ENCODE measurements at regions not wholly inside any gene's neighbourhood (a gene's known extent, or its start where the extent isn't known, plus 50 kb on each side); places are given as distances from the start of the nearest gene placed in this dataset.

DNA sequence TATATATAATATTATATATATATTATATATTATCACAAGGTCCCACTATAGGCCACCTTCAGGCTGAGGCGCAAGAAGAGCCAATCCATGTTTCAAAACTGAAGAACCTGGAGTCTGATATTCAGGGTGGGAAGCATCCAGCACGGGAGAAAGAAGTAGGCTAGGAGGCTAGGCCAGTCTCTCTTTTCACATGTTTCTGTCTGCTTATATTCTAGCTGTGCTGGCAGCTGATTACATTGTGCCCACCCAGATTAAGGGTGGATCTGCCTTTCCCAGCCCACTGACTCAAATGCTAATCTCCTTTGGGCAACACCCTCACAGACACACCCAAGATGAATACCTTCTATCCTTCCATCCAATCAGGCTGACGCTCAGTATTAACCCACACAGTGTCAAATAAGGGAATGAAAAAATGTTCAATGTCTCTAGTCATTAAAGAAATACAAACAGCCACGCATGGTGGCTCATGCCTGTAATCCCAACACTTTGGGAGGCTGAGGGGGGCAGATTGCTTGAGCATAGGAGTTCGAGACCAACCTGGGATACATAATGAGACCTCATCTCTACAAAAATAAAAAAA, 135.4 kb upstream of the PCBD1 start:
- no peak for DNase-seq (ENCODE audit: low read depth in 2 of 2)

DNA sequence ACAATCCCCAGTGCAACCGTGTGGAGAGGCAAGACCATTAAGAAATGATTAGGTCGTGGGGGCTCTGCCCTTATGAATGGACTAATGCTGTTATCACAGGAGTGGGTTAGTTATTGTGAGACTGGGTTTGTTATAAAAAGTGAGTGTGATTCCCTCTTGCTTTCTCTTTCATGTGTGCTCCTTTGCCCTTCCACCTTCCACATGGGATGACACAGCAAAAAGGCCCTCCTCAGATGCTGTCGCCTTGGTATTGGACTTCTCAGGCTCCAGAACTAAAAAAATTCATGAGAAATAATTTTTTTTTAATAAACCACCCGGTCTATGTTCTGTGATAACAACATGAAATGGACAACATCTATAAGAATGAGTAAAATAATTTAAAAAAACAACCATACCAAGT, 136.1 kb upstream of the PCBD1 start:
- no peak for DNase-seq (ENCODE audit: low read depth in 2 of 2)

DNA sequence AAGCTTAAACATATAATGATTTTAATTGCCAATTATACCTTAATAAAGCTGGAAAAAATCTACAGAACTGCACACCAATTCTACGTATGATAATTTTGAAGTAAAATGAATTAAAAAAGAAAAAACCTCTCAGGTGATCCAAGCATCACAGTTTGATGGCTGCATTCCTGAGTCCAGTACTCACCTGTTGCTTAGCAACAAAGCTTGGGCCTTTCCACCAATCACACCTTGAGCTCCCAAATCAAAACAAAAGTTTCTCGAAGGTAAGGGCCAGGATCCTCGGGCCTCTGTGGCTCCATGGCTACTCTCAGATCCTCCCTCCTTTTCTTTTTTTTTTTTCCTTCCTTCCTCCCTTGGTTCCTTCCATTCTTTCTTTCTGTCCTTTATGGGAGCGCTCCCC, 137.2 kb upstream of the PCBD1 start:
- DNase-seq (ENCODE audit: low read depth in 2 of 2) = no peak

DNA sequence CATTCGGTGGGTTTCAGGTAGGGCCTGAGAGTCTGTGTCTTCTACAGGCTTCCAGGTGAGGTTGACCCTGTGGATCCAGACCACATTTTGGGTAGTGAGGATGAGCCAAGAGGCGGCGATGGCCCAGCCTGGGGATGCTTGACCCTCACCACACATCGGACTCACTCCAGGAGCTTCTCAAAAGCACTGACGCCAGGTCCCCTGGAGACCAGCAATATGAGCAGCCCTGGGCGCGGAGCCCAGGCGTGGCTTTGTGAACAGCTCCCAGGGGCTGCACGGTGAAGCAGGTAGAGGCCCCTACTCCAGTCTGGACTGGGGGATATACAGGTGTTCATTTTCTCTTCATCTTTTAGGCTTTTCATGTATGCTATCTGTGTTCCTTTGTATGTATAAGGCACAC, 139.7 kb upstream of the PCBD1 start:
- DNase-seq (ENCODE audit: low read depth in 2 of 2) = no peak

DNA sequence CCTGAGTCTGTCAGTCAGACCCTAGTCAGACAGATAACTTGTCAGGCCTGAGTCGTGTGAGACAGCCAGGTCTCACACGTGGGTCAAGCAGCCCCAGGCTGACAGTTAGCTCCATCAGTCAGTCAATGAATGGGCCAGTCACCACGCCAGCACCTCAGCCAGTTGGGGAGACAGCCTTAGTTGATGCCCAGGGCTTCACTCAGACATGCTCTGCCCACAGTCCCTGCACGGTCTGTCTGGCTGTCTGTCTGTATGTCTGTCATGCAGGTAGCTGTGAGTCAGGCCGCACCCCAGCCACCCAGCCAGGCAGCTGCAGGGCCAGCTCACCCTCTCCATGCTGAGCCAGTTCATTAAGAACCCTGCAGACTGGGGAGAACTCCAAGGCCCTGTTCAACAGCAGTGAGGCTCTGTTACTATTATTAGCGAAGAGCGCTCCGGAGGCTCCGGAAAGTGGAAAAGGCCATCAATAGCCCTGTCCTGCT, 141.1 kb upstream of the PCBD1 start:
- no peak for DNase-seq (ENCODE audit: low read depth in 2 of 2)

DNA sequence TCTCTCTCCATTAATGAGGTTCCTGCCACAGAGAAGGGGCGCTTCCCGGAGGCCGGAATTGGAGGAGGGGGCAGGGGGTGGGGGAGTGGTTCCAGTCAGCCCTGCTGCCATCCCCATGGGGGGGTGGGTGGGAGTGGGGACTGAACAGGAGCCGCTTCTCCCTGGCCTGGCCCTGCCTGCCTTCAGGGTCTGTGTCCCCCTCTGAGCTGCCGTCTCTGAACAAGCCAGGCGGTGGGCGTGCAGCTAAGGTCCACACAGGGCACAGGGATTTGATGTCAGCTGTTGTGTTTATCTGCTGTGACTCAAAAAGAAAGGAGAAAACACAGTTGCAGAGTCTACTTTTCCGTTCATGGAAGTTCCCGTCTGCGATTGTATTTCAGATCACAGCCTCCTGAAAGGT, 141.5 kb upstream of the PCBD1 start:
- no peak for DNase-seq (ENCODE audit: low read depth in 2 of 2)

DNA sequence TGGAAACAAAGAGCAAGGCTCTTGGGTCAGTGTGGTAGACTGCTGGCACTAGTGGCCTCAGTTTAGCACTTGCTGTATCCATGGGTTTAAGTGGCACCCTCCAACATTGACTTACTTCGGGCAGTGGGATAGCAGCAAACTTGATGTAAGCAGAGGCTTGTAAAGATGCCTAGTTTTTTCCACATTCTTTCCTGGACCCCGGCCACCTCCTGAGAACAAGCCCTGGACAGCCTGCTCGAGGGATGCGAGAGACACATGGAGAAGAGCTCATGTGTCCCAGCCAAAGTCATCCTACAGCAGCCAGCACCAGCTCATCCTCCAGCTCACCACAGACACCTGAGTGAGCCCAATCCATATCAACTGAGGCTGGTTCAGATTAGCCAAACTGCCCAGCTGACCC, 142.7 kb upstream of the PCBD1 start:
- DNase-seq (ENCODE audit: low read depth in 2 of 2) = no peak

DNA sequence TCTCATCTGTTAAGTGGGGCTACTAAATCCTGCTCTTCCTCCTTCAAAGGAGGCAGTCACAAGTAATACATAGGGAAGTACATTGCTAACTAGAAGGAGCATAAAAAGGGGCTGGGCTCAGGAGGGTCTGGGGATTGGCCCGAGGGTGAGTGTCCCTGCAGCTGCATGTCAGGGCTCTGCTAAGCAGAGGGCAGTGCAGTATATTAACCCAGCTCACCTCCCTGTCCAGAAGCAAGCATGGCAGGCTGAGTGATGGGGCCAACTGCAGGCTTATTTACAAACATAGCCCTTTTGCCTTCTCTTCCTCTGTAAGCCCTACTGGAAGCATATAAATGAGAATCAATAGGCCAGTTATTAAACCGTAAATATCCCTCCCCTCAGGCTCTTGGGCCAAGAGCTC, 143.2 kb upstream of the PCBD1 start:
- no peak for DNase-seq (ENCODE audit: low read depth in 2 of 2)

DNA sequence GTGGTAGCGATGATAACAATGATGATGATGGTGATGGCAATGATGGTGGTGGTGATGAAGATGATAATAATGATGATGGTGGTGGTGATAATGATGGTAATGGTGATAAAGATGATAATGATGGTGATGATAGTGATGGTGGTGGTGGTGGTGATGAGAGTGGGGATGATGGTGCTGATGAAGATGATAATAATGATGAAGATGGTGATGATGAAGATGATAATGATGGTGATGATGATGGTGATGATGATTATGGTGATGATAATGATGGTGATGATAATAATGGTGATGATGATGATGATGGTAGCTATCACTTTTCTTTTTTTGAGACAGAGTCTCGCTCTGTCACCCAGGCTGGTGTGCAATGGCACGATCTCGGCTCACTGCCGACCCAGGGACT, 144.5 kb upstream of the PCBD1 start:
- no peak for DNase-seq (ENCODE audit: low read depth in 2 of 2)

DNA sequence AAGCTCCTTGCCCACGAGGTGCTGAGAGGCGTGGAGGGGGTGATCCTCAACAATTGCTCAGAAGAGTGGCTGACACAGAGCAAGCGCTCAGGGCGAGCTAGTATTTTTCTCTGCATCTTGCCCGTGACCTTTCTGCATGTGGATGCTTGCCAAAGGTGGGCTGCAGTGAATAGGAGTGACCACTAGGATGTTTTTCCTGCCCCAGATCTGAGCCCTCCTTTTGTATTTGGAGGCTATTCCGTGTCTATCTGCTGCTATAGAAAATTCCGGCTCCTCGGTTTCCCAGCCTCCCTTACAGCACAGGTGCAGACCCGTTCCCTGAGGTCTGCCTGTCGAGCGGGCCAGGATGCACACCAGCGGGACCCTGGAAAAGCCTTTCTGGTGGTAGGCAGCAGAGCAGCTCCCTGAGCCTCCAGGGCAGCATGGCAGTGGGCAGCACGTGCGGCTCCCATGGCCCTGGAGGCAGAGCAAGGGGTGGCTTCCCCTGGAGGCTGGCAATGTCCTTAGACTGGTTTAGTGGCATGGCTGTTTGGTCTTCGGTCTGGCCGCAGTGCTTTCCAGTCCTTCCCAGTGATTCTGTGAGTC, 145.1 kb upstream of the PCBD1 start:
- no peak for DNase-seq (ENCODE audit: low read depth in 2 of 2)

DNA sequence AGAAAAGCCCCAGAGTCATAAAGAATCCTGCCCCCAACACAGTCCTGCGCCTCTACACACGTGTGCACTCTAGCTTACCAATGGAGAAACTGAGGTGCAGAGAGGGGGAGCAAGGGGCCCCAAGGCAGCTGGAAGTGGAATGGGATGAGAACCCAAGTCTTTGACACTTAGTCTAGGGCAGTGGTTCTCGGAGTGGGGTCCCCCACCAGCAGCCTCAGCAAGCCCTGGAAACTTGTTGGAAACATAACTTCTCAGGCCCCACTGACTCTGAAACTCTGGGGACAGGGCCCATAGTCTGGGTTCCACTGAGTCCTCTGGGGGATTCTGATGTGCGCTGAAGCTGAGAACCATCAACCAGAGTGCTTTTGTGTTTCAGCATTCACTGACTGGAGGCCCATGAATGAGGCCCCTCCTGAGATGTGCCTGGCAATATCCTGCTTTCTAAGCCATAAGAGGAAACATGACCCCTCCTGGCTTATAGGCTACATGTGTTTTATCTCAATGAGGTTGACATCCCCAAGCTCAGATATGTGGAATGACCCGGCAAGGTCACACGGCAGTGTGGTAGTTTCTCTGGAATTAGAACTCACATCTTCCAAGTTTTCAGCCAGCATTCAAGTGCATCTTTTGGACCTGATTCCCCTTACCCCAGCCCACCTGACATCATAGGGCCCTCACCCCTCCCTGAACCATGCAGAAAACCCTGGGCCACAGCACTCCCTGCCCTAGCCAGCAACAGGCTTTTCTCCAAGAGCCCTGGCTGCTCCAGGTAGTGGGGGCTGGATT, 147.3 kb upstream of the PCBD1 start:
- no peak for DNase-seq (ENCODE audit: low read depth in 2 of 2)

DNA sequence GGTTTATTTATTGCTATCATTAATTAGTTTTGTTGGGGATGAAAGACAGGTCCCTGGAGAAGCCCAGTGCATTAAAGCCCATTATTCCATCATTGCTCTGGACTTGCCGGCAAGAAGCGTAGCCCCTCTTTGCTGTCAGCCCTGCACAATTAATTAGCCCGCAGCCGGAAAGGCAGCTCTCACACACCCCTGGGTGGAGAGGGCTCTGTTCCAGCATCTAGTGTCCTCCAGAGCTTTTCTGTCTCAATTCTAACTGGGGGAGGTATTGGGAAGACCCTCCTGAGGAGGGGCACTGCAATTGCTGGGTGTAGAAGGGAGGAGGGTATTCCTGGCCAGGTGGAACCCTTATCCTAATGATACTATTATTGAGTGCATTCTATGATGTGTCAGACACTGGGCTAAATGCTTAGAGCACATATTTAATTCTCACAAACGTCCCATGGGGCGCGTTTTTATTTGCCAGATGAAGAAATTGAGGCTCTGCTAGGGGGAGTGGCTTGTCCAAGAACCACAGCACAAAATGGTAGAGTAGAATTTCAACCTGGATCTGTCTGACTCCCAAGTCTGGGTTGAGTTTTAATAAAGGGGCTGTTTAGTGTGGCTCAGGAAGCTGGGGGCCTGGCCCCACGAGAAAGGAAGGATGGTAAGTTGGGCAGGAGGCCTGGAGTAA, 148.1 kb upstream of the PCBD1 start:
- DNase-seq (ENCODE audit: low read depth in 2 of 2) = no peak

DNA sequence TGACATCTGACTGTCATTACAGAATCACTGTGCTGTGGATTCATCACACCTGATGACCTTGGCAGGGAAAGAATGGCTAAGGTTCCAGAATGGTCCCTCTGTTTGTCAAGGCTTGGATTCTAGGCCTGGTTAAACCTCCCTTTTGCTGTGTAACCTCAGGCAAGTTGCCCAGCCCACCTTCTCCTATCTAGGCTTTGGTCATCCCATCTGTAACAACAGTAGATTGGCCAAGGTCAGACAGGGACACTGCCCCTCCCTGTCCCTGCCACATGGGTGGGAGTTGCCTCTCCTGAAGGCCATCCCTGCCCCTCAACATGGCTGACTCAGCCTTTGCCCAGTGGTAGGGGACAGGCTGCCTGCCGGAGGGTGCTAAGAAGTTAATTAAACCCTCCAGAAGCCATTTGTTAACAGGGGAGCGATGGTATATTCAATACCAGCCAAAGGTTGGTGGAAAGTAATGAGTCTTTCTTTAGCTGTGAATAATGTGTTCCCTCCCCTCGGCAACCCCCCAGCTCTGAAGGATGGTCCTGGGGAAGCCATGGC, 149.8 kb upstream of the PCBD1 start:
- DNase-seq (ENCODE audit: low read depth in 2 of 2) = no peak

DNA sequence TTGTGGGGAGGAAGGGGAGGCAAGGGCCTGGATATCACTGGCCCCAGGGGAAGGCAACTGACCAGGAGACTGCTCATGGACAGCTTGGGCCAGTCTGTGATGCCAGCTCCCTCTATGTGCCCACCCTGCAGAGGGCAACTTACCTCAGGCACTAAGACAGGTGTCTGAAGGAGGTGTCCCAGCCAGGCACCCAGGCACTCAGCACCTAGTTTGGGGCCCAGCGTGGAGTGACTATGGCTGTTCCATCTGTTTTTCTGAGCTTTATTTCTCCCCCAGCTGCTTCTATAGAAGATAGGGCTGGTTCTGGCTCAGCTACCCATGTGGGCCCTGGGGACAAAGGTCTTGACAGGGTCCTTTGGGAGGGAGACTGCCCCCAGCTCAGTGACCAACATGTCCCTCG, 150.6 kb upstream of the PCBD1 start:
- DNase-seq (ENCODE audit: low read depth in 2 of 2) = no peak

DNA sequence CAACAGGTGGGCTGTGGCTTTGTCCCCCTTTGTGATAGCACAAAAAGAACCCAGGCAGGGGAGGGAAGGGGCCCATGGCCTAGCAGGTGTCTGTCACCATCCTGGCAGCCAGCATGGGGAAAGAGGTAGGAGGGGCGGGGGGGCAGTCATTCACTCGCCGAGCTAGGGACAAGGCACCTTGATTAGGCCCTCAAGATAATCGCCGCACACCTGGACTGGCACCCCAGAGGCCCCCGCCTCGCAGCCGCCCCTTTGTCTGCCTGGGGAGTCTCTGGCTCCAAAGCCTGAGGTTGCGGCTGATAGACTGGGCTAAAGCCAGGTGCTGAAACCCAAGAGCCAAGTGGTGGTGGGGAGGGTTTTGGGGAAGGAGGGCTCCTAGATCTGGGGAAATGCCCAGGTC, 151.2 kb upstream of the PCBD1 start:
- no peak for DNase-seq (ENCODE audit: low read depth in 2 of 2)

DNA sequence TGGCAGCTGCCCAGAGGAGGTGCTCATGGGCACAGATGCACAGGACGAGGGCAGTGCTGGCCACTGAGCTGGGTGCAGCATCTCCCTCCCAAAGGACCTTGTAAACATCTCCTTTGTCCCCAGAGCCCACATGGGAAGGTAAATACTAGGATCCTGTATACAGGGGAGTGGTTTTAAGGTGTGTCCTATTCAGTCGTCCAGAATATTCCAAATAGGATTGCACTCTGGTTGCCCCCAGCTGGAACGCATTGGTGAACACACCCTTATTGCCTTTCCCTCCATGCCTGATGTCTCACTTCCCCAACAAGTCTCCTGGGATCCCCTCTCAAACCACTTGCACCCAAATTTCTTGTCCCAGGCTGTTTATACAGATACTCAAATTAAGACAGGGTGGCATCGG, 152.0 kb upstream of the PCBD1 start:
- DNase-seq (ENCODE audit: low read depth in 2 of 2) = no peak

DNA sequence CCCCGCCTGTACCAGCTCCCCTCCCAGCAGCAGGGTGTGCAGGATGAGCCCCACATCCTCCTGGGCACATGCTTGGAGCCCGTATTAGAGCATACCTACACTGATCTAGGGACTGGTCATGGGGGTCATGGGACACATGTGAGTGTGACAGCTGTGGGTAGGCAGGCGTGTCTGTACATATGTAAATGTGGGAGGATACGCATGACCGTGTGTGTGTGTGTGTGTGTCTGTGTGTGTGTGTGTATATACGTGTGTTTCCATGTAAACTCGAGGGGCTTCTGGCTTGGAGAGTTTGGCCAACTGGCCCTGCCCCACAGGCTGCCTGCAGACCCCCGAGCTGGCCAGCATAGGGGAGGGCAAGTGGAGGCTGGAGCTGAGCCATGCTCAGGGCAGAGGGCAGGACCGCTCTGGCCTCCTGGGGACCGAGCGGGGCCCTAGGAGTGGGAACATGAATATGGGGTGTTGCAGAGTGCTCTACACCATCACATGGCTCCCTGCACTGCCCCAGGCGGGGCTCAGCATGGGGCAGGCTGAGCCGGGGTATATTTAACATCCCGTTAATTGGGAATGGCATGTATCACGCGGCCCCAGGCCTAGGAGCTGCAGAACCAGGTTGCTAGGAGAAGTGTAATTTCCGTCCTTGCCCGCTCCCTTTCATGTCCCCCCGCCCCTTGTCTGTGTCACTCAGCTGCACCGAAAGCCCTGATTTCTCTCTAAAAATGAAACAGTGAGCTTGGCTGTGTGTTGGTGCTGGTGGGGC, 152.7 kb upstream of the PCBD1 start:
- no peak for DNase-seq (ENCODE audit: low read depth in 2 of 2)

DNA sequence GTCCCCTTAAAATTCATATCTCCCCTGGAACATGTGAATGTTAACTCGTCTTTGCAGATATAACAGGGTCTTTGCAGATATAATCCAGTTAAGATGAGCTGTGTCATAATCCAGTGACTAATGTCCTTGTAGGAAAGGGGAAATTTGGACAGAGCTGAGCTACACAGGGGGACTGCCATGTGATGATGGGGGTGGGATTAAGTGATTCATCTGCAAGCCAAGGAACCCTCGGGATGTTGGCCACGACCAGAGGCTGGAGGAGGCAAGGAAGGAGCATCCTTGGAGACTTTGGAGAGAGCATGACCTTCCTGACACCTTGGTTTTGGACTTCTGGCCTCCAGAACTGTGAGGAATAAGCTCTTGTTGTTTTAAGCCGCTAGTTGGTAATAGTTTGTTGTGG, 153.9 kb upstream of the PCBD1 start:
- no peak for DNase-seq (ENCODE audit: low read depth in 2 of 2)

DNA sequence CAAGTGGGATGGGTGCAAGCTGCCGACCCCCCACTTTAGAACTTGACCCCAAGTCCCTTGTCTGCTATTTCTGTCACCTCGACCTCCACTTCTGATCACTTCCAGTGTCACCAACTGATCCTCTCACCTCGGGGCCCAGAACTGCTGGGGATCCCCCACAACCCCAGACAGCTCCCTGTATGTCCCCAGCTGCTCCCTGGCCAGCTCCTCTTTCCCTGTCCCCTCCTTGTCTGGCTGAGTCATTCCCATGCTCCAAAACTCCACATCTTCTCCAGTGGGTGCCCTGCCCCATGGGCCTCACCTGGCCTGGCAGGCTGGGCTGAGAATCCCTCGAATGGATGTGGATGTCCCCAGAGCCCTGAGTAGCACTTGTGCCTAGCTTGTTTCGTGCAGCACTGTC, 154.3 kb upstream of the PCBD1 start:
- no peak for DNase-seq (ENCODE audit: low read depth in 2 of 2)

DNA sequence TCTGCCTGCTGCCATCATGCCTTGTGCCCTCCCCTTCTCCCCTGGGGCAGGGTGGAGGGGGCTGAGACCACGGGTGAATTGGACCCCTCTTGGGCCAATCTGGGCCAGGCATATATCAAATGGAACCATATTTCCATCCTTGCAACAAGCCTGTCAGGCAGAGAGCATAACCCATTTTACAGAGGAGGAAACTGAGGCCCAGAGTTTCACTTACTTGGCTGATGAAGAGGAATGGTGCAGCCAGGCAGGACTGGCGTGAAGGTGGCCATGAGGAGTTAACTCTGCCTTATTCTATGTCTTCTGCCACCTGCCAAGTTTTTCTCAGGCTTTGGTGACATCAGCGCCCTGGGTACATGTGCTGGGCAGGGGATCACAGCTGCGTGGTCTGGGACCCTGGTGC, 155.5 kb upstream of the PCBD1 start:
- no peak for DNase-seq (ENCODE audit: low read depth in 2 of 2)

DNA sequence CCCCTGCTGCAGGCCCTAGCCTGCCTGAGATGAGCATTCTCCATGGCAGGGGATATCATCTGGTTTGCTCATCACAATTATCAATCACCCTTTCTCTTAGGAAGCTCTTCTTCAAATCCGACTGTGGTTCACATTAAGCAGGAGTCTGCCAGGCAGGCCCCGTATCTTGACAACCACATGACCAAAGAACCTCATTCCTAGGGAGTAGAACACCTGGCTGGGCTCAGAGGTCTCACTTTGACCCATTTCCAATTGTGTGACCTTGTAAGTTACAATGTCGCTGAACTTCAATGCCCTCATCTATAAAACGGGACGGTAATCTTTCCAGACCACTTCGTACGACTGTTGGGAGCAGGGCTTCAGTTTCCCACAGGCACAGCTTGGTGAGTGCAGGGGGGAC, 156.4 kb upstream of the PCBD1 start:
- DNase-seq (ENCODE audit: low read depth in 2 of 2) = no peak

Measured in stimulated activated CD4-positive, alpha-beta T cell treated with anti-CD3 and anti-CD28 coated beads, Interleukin-4, amount 100 ng/mL, for 48 hours (primary cell).